ENCODE measurements at regions not wholly inside any gene's neighbourhood (a gene's known extent, or its start where the extent isn't known, plus 50 kb on each side); places are given as distances from the start of the nearest gene placed in this dataset.

- no peak for TF ChIP-seq TAF1 (IDR thresholded peaks at IDR 0.05; ENCODE audit: low read depth)
- TF ChIP-seq SMC3 (conservative IDR thresholded peaks at IDR 0.05; ENCODE audit: poor library complexity) = no peak
- TF ChIP-seq CTCF (IDR thresholded peaks at IDR 0.05; ENCODE audit: poor library complexity, severe bottlenecking) = no peak
- TF ChIP-seq POLR2AphosphoS5 (IDR thresholded peaks at IDR 0.05) = no peak
- no peak for TF ChIP-seq EZH2 (IDR thresholded peaks at IDR 0.05; ENCODE audit: borderline replicate concordance, insufficient read depth, low read length, poor library complexity, severe bottlenecking)
- TF ChIP-seq RAD21 (conservative IDR thresholded peaks at IDR 0.05) = no peak
- no peak for TF ChIP-seq REST (IDR thresholded peaks at IDR 0.05; ENCODE audit: borderline replicate concordance)
- TF ChIP-seq MXI1 (conservative IDR thresholded peaks at IDR 0.05; ENCODE audit: poor library complexity, severe bottlenecking) = no peak
- no peak for TF ChIP-seq EP300 (conservative IDR thresholded peaks at IDR 0.05; ENCODE audit: poor library complexity, severe bottlenecking)
These were observed 942.2 kb downstream of the PCDH17 start for GRCh38 chr13:58573743-58574142.
